ENCODE measurements at regions not wholly inside any gene's neighbourhood (a gene's known extent, or its start where the extent isn't known, plus 50 kb on each side); places are given as distances from the start of the nearest gene placed in this dataset.

DNA sequence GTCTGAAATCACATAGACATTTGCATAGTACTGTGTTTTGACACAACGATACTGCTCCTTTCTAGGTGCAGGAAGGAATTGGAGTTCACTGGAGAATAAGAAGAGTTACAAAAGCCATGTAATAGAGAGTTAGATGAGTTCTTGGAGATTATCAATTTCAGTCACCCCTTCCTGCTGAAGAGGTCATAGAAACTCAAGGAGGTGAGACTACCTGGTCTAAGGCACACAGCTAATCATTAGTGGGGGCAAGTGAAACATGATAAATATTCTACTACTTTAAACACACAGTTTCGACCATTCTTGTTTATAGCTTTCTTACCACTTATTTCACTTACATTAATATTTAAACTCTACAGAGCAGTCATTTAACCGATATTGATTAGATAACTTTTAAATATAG is 286.9 kb upstream of the NXPH2 start:
- TF ChIP-seq, protein P1, sequence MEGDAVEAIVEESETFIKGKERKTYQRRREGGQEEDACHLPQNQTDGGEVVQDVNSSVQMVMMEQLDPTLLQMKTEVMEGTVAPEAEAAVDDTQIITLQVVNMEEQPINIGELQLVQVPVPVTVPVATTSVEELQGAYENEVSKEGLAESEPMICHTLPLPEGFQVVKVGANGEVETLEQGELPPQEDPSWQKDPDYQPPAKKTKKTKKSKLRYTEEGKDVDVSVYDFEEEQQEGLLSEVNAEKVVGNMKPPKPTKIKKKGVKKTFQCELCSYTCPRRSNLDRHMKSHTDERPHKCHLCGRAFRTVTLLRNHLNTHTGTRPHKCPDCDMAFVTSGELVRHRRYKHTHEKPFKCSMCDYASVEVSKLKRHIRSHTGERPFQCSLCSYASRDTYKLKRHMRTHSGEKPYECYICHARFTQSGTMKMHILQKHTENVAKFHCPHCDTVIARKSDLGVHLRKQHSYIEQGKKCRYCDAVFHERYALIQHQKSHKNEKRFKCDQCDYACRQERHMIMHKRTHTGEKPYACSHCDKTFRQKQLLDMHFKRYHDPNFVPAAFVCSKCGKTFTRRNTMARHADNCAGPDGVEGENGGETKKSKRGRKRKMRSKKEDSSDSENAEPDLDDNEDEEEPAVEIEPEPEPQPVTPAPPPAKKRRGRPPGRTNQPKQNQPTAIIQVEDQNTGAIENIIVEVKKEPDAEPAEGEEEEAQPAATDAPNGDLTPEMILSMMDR (IDR thresholded peaks at IDR 0.05; ENCODE audit: low read depth, low read length) = no peak
- TF ChIP-seq EZH2phosphoT487 (IDR thresholded peaks at IDR 0.05; ENCODE audit: low read depth) = no peak

All from OCI-LY3 (cell line).